ENCODE measurements at regions not wholly inside any gene's neighbourhood (a gene's known extent, or its start where the extent isn't known, plus 50 kb on each side); places are given as distances from the start of the nearest gene placed in this dataset.
A peak's percentile ranks its signal among the peaks of the same experiment; 100 is the strongest.
"Not testable (repeated sequence)": the region's sequence is repeated elsewhere in the genome, so short reads cannot be mapped to it uniquely, and the experiment has no call there.

GRCh38 chr3:177249203-177249602 lies 51.9 kb upstream of the TBL1XR1 start:
- DNase-seq (ENCODE audit: low spot score), result no peak

GRCh38 chr3:177250151-177250550 lies 52.9 kb upstream of the TBL1XR1 start:
- DNase-seq (ENCODE audit: low spot score), result no peak

DNA sequence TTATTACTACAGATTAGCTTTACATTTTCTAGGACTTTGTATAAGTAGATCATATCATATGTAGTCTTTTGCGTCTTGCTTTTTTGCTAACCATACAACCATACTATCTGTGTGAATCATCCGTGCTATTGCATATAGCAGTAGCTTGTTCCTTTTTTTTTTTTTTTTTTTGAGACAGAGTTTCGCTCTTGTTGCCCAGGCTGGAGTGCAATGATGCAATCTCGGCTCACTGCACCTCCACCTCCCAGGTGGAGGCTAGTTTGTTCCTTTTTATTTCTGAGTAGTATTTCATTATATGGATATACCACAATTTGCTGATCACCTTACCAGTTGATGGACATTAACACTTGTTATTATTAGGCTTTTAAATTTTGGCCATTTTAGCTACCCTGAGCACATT lies 54.5 kb upstream of the TBL1XR1 start:
- no peak for DNase-seq (ENCODE audit: low spot score)

DNA sequence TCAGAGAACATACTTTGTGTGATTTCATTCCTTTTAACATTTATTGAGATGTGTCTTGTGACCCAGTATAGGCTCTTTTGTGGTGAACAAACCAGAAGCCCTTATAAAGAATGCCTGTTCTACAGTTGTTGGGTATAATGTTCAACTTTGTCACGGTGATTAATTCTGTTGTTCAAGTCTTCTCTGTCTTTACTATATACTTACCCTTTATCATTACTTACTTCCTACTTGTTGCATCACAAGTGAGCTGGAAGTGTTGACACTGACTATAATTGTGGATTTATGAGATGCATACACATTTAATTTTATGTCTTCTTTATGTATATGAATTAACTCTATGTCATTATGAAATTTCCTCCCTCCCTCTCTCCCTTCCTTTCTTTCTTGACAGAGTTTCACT lies 59.7 kb upstream of the TBL1XR1 start:
- no peak for DNase-seq (ENCODE audit: low spot score)

DNA sequence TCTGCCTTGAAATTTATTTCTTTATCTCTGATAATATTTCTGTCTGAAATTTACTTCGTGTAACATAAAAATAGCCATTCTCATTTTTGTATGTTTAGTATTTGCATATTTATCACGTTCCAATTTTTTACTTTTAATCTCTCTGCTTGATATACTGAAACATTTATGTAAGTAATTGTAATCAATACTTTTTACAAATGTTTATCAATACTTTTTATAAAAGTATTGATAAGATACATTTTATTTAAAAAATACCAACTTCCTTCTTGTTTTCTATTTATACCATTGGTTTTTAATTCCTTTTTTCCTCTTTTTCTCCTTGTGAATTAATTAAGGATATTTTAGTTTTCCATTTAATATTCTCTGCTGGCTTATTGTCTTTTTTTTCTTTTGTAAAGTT lies 60.3 kb upstream of the TBL1XR1 start:
- no peak for DNase-seq (ENCODE audit: low spot score)

GRCh38 chr3:177262396-177262795 lies 65.1 kb upstream of the TBL1XR1 start:
- DNase-seq (ENCODE audit: low spot score), result peak; percentile 32

DNA sequence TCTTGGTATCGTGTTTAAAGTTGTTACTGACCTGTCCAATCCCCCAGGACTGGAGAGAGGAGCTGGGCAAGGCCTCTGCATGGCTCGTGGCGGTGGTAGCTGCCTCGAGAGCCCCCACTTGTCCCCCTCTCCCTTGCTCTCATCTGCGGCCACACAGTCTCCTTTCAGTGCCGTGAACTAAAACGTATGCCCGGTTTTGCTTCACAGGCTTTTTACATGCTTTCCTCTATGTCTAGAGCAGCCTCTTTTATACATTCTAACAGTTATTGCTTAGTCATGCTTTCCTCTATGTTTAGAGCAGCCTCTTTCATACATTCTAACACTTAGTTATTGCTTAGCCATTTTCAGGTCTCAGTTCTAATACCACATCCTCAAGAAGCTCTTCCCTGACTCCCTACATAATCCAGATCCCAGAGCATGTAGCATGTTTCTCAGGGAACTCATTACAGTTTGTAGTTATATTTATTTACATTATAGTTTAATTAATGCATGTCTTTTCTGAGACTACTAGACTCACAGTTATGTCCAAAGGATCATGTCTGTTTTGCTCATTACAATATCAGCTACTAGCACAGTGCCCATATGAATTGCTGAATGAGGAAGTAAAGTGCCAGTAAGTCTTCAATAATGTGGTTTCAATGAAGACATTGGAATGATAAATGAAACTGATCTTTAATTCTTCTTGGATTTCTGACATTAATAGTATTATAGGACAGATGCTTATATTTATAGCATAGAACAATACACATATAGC lies 66.5 kb upstream of the TBL1XR1 start:
- no peak for DNase-seq (ENCODE audit: low spot score)

DNA sequence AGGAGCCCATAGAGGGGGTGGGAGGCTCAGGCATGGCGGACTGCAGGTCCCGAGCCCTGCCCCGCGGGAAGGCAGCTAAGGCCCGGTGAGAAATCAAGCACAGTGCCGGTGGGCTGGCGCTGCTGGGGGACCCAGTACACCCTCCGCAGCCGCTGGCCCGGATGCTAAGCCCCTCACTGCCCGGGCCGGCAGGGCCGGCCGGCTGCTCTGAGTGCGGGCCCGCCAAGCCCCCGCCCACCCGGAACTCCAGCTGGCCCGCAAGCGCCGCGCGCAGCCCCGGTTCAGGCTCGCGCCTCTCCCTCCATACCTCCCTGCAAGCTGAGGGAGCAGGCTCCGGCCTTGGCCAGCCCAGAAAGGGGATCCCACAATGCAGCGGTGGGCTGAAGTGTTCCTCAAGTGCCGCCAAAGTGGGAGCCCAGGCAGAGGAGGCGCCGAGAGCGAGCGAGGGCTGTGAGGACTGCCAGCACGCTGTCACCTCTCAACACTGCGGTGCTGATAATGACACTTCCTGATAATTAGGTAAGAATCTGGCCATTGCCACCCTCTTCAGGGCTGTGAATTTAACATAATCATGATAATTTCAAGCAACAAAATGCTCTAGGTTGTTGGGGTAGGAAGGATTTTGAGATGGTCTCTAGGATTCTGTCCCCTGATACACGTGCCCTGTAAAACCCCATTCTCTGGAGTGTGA lies 74.7 kb upstream of the TBL1XR1 start:
- DNase-seq (ENCODE audit: low spot score), result not testable (repeated sequence)

DNA sequence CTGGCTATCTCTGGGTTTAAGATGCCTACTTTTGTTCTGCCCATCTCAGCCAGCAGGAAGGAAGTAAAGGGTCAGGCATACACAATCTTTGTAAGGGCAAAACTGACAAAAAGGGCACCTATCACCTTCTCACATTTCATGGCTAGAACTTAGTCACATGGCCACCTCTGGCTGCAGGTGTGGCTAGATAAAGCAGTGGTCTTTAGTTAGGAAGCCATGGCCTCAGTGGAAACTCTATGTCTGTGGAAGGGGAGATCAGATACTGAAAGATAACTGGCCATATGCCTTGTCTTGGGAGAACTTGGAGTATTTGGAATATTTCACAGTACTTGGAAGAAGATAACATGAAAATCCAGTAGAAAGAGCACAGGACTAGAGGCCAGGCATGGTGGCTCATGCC lies 80.7 kb upstream of the TBL1XR1 start:
- DNase-seq (ENCODE audit: low spot score), result no peak

DNA sequence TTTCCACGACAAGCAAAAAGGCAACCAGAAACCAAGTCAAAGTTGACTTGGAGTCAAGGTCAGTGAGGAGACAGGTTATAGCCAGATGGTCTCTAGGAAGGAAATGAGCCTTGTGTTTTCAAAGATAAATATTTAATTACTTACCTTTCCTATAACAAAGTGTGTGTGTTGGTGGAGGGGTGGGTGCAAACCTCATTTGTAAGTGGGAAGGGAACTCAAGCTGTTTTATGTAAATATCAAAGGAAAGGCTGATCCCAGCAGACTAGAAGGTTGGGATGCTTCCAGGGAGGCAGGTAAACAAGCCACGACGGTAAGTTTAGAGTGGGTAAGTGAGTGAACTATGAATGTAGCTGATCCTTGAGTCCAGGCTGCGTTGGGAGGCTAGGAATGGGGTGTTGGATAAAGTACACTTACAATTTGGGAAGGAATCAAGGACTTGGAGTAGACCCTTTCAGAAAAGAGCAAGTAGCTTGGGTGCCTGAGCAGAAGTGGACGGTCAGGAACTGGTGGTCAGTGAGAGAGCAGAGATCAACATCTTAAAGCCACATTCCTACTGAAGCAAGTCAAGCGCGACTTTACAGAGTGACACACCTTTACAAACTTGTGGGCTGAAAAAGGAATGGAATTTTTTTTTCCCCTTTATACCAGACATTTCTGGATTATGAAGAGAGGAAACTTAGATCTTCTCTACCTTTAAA lies 82.0 kb upstream of the TBL1XR1 start:
- DNase-seq (ENCODE audit: low spot score), result no peak

DNA sequence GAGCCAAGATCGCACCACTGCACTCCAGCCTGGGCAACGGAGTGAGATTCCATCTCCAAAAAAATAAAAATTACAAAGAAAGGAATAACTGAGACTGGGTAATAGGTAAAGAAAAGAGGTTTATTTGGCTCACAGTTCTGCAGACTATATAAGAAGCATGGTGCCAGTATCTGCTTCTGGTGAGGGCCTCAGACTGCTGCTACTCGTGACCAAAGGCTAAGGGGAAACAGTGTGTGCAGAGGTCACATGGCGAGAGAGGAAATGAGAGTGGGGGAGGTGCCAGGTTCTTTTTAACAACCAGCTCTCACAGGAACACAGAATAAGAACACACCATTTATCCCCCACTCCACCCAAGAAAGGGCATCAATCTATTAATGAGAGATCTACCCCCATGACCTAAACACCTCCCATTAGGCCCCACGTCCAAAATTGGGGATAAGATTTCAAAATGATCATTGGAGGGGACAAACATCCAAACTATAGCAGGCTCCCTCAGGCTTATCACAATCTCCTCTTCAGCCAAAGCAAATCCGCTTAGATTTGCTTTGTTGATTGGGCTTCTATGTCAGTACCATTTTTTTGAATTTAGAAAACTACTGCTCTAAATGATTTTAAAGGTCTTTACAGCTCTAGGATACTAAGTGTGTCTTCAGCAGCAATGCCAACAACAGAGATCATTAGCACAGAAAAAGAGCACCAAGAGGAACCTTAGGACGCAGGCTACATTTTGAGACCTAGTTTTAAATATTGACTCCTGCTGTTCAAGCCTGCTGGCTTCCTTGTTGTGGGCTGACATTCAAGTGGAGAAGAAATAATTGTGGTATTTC lies 84.2 kb upstream of the TBL1XR1 start:
- no peak for DNase-seq (ENCODE audit: low spot score)

- DNase-seq (ENCODE audit: low spot score), result no peak
Measured at GRCh38 chr3:177282119-177282655, 84.9 kb upstream of the TBL1XR1 start.

GRCh38 chr3:177283983-177284382 lies 86.7 kb upstream of the TBL1XR1 start:
- DNase-seq (ENCODE audit: low spot score), result no peak

DNA sequence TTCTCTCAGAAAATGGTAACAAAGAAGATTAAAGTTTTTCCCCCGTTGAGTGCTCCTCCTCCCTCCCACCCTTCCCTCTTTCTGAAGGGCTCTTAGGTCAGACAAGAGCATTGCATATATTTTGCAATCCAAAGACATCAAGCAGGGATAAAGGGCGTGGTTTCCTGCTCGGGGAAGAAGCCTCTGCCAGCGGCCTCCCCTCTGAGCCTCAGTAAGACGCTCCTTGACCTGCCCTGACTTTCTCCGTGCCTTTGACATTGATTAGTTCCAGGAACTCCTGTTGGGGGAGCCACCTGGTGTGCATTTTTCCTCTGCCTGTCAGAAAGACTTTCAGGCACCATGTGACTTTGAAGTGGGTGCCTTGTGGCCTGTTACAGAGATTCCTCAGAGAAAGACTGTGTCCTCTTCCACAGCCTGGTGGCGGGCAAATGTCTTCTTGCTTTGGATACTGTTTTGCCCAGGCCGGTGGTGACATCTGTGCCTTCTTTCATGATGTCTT lies 87.2 kb upstream of the TBL1XR1 start:
- DNase-seq (ENCODE audit: low spot score), result no peak

DNA sequence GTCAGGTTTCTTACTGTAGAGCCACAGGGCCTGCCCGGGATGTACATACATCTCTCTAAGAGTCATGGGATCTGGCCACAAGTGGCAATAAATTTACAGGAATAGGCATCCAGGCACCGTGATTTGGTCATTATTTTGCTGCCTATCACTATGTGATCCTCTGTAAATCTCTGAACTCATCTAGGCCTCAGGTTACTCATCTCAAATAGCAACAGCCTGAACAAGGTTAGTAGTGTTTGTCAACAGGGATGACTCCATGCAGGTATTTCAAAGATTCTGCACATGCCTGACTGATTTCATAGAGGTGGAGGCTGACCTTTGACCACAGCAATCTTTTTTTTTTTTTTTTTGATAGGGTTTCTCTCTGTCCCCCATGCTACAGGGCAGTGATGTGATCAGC lies 88.8 kb upstream of the TBL1XR1 start:
- DNase-seq (ENCODE audit: low spot score), result peak; percentile 39

DNA sequence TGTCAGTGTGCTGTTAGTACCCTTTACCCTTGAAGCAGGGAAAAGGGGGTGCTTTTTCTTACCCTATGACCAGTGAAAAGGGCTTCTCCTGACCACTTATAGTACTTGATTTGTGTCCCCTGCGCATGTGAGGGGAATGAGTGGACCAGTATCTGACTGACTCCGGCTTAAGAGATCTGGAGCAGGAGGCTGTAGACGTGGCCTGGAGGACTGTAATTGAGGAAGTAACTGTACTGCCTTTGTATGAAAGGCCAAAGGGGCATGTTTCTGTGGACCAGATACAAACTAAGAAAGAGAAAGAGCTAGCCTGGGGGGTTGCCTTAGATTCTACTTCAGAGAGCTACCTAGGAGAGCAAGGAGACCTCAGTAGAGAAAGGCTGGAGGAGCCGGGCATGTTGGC lies 89.9 kb upstream of the TBL1XR1 start:
- DNase-seq (ENCODE audit: low spot score), result no peak

GRCh38 chr3:177290633-177291032 lies 93.4 kb upstream of the TBL1XR1 start:
- no peak for DNase-seq (ENCODE audit: low spot score)

GRCh38 chr3:177294221-177294620 lies 96.9 kb upstream of the TBL1XR1 start:
- DNase-seq (ENCODE audit: low spot score), result no peak

DNA sequence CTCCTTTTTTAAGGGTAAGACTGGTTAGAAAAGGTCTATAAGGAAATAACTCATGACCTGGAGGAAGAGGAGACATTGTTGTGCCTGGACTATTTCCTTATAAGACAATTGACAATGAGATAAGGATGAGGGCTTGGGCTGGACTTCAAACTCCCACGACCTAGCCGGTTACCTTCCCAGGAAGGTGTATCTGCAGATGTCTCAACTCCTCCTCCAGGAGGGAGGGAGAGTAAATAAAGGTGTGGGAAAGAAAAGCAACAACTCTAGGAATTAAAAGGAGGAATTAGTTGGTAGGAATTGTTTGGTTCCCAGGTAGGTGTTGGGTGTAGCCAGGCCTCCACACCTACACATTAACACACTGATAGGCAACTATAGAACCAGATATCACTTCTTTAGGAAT lies 97.8 kb upstream of the TBL1XR1 start:
- no peak for DNase-seq (ENCODE audit: low spot score)

- DNase-seq (ENCODE audit: low spot score), result no peak
Measured at GRCh38 chr3:177299250-177299649, 102.0 kb upstream of the TBL1XR1 start.

- DNase-seq (ENCODE audit: low spot score), result no peak
Measured at GRCh38 chr3:177300039-177300833, 103.0 kb upstream of the TBL1XR1 start.

Measured in HuH-7.5 (cell line).